Glomerular endothelial cell (primary cell): ENCODE measurements at regions not wholly inside any gene's neighbourhood (a gene's known extent, or its start where the extent isn't known, plus 50 kb on each side); places are given as distances from the start of the nearest gene placed in this dataset.

Experiments used
- DNase-seq: peaks from one replicate; pipeline ENCODE4 v3.0.0-alpha.2; 2011; ENCODE audit warnings: low read depth, low spot score; ENCODE audit errors: extremely low read depth

- no peak for DNase-seq
Observed at GRCh38 chr7:46205478-46205877, 284.4 kb upstream of the IGFBP3 start.

GRCh38 chr7:46203926-46204325, 282.9 kb upstream of the IGFBP3 start:
- DNase-seq: no peak

GRCh38 chr7:46202379-46202778, 281.3 kb upstream of the IGFBP3 start:
- DNase-seq: no peak

- no peak for DNase-seq
Observed at GRCh38 chr7:46201961-46202360, 280.9 kb upstream of the IGFBP3 start.

- no peak for DNase-seq
Observed at GRCh38 chr7:46198701-46199100, 277.6 kb upstream of the IGFBP3 start.

GRCh38 chr7:46197785-46198540, 276.9 kb upstream of the IGFBP3 start:
- DNase-seq: no peak

GRCh38 chr7:46195934-46196333, 274.9 kb upstream of the IGFBP3 start:
- no peak for DNase-seq

GRCh38 chr7:46192271-46192670, 271.2 kb upstream of the IGFBP3 start:
- DNase-seq: no peak

GRCh38 chr7:46191776-46192175, 270.7 kb upstream of the IGFBP3 start:
- DNase-seq: no peak

- DNase-seq: no peak
Observed at GRCh38 chr7:46191296-46191695, 270.2 kb upstream of the IGFBP3 start.

GRCh38 chr7:46189255-46189790, 268.3 kb upstream of the IGFBP3 start:
- no peak for DNase-seq

- no peak for DNase-seq
Observed at GRCh38 chr7:46186131-46186530, 265.1 kb upstream of the IGFBP3 start.

GRCh38 chr7:46179061-46179610, 258.1 kb upstream of the IGFBP3 start:
- no peak for DNase-seq

- DNase-seq: no peak
Observed at GRCh38 chr7:46178661-46179060, 257.6 kb upstream of the IGFBP3 start.

- DNase-seq: no peak
Observed at GRCh38 chr7:46177821-46178220, 256.7 kb upstream of the IGFBP3 start.

- no peak for DNase-seq
Observed at GRCh38 chr7:46175221-46175620, 254.1 kb upstream of the IGFBP3 start.

GRCh38 chr7:46174196-46174580, 253.1 kb upstream of the IGFBP3 start:
- DNase-seq: no peak

GRCh38 chr7:46173476-46174195, 252.6 kb upstream of the IGFBP3 start:
- DNase-seq: no peak

- DNase-seq: no peak
Observed at GRCh38 chr7:46170792-46171191, 249.7 kb upstream of the IGFBP3 start.

- DNase-seq: no peak
Observed at GRCh38 chr7:46170021-46170420, 248.9 kb upstream of the IGFBP3 start.

GRCh38 chr7:46169384-46169755, 248.3 kb upstream of the IGFBP3 start:
- no peak for DNase-seq
